Dendritic cell treated with granulocyte-macrophage colony-stimulating factor and Interleukin-4, amounts not matched to agents 40 ng/mL and 50 ng/mL, for 4 days (primary cell): ENCODE measurements at regions not wholly inside any gene's neighbourhood (a gene's known extent, or its start where the extent isn't known, plus 50 kb on each side); places are given as distances from the start of the nearest gene placed in this dataset.

Experiments
- H3K27ac Mint-ChIP-seq: one replicate; pipeline ENCODE4 v1.8.0; 2022; ENCODE audit warnings: mild to moderate bottlenecking, mixed read lengths
- H3K27me3 Mint-ChIP-seq: one replicate; pipeline ENCODE4 v1.8.0; 2022; ENCODE audit warnings: mild to moderate bottlenecking, mixed read lengths
- H3K36me3 Mint-ChIP-seq: one replicate; pipeline ENCODE4 v1.8.0; 2022; ENCODE audit warnings: low read depth, mixed read lengths
- H3K4me1 Mint-ChIP-seq: one replicate; pipeline ENCODE4 v1.8.0; 2022; ENCODE audit warnings: low read depth, mixed read lengths
- H3K4me3 Mint-ChIP-seq: one replicate; pipeline ENCODE4 v1.8.0; 2022; ENCODE audit warnings: mild to moderate bottlenecking, moderate library complexity, mixed read lengths
- H3K9me3 Mint-ChIP-seq: one replicate; pipeline ENCODE4 v1.8.0; 2022; ENCODE audit warnings: mixed read lengths
- intact Hi-C: fragments of 100-400 bp; cut with micrococcal nuclease; formaldehyde crosslinking; loops from one replicate; pipeline ENCODE4 v1.15.0; 2022

DNA sequence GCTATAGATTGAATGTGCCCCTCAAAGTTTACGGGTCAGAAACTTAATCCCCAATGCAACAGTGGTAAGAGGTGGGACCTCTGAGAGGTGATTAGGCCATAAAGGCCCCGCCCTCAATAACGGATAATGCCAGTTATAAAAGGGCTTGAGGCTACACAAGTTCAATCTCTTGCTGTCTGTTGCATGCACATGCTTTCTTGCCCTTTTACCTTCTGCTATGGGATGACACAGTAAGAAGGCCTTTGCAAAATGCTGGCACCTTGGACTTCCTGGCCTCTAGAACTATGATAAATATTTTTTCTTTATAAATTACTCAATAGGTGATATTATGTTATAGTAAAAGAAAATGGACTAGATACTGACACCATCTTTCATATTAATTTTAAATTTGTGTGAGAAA lies 806.1 kb downstream of the TENT5A start:
- Mint-ChIP-seq H3K27ac (no peak overlapping the region), H3K27me3 (no peaks in the 10 kb centered on the region), H3K9me3 (no peaks in the 10 kb centered on the region), H3K36me3 (no peaks in the 10 kb centered on the region), H3K4me1 (no peaks in the 10 kb centered on the region), H3K4me3 (no peak overlapping the region)
- intact Hi-C loops: no loop called here

DNA sequence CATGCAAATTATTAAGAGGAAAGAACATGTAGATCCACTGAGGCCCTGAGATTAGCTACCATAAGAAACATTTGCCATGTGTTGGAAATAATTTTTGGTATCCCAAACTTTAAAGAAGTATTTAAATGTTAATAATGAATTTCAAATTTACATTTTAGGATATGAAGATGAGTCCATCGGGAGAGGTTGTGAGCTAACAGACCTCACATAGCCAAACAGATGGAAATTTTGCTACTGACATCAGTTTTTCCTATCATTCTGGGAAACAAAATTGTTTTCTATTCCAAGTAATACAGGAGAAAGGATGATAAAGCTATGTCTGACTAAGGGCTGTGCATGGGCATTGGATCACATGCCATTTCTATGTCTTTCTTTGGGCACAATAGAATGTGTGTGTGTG lies 809.6 kb downstream of the TENT5A start:
- no peak overlapping the region for H3K27ac Mint-ChIP-seq
- H3K9me3 Mint-ChIP-seq: peaks cover 15% of the 10 kb centered on the region
- no peaks in the 10 kb centered on the region for H3K4me1 Mint-ChIP-seq
- H3K27me3 Mint-ChIP-seq: no peaks in the 10 kb centered on the region
- no peak overlapping the region for H3K4me3 Mint-ChIP-seq
- intact Hi-C loops: no loop called here
- no peaks in the 10 kb centered on the region for H3K36me3 Mint-ChIP-seq

DNA sequence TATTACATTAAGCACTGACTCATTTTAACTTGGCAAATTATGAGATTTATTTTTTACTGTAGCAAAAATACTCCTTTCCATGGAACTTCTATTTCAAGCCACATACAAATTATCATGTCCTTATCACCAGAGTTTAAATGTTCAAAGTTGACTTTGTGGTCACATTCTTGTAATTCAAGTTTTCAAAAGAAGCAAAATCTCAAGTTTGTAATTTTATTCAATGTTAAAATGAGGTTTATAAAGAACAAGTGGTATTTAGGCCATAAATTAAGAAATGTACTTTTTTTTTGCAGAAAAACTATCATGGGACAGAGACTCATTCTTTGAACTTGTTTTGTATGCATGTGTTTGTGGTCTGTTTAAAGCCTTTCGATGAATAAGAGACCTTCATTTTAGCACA lies 811.5 kb downstream of the TENT5A start:
- Mint-ChIP-seq H3K27me3 (no peaks in the 10 kb centered on the region), H3K27ac (no peak overlapping the region), H3K36me3 (no peaks in the 10 kb centered on the region), H3K9me3 (peaks cover 32% of the 10 kb centered on the region), H3K4me3 (no peak overlapping the region), H3K4me1 (no peaks in the 10 kb centered on the region)
- intact Hi-C loops: no loop called here

- intact Hi-C loops: no loop called here
- peaks cover 35% of the 10 kb centered on the region for H3K9me3 Mint-ChIP-seq
- no peaks in the 10 kb centered on the region for H3K4me1 Mint-ChIP-seq
- no peak overlapping the region for H3K27ac Mint-ChIP-seq
- no peaks in the 10 kb centered on the region for H3K36me3 Mint-ChIP-seq
- H3K27me3 Mint-ChIP-seq: no peaks in the 10 kb centered on the region
- H3K4me3 Mint-ChIP-seq: no peak overlapping the region
These were observed 811.9 kb downstream of the TENT5A start for GRCh38 chr6:80940571-80940970.

GRCh38 chr6:80939898-80940297 lies 812.6 kb downstream of the TENT5A start:
- no peak overlapping the region for H3K4me3 Mint-ChIP-seq
- H3K36me3 Mint-ChIP-seq: no peaks in the 10 kb centered on the region
- H3K9me3 Mint-ChIP-seq: peaks cover 41% of the 10 kb centered on the region
- no peaks in the 10 kb centered on the region for H3K4me1 Mint-ChIP-seq
- no peak overlapping the region for H3K27ac Mint-ChIP-seq
- intact Hi-C loops: no loop called here
- no peaks in the 10 kb centered on the region for H3K27me3 Mint-ChIP-seq

GRCh38 chr6:80939480-80939879 lies 813.0 kb downstream of the TENT5A start:
- intact Hi-C loops: no loop called here
- no peak overlapping the region for H3K27ac Mint-ChIP-seq
- H3K9me3 Mint-ChIP-seq: peaks cover 46% of the 10 kb centered on the region
- H3K36me3 Mint-ChIP-seq: no peaks in the 10 kb centered on the region
- no peaks in the 10 kb centered on the region for H3K4me1 Mint-ChIP-seq
- H3K4me3 Mint-ChIP-seq: no peak overlapping the region
- H3K27me3 Mint-ChIP-seq: no peaks in the 10 kb centered on the region

- Mint-ChIP-seq H3K27ac (no peak overlapping the region), H3K9me3 (peaks cover 56% of the 10 kb centered on the region), H3K4me3 (no peak overlapping the region), H3K4me1 (no peaks in the 10 kb centered on the region), H3K27me3 (no peaks in the 10 kb centered on the region), H3K36me3 (no peaks in the 10 kb centered on the region)
- intact Hi-C loops: no loop called here
These were observed 814.4 kb downstream of the TENT5A start for GRCh38 chr6:80938131-80938530.

- H3K4me3 Mint-ChIP-seq: no peak overlapping the region
- intact Hi-C loops: no loop called here
- H3K4me1 Mint-ChIP-seq: no peaks in the 10 kb centered on the region
- H3K9me3 Mint-ChIP-seq: peaks cover 40% of the 10 kb centered on the region
- H3K27me3 Mint-ChIP-seq: no peaks in the 10 kb centered on the region
- H3K36me3 Mint-ChIP-seq: no peaks in the 10 kb centered on the region
- no peak overlapping the region for H3K27ac Mint-ChIP-seq
These were observed 820.1 kb downstream of the TENT5A start for GRCh38 chr6:80932359-80932758.

DNA sequence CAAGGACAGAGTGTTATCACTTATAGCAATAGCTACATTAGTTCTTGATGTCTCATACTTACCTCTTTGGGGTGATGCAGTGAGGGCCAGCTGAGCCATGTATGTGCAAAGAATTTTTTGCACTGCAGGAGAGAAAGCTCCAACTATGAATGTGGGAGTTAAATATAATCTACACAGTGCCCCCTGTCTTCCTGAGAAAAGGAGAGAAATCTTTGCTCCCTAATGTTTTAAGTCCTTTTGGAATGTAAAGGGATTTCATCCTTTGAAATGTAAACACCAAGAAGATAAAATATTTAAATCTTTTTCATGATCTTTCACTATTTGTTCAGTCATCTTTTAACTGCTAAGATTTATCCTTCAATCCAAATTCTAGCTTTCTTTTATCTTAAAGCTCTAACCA lies 822.1 kb downstream of the TENT5A start:
- H3K27me3 Mint-ChIP-seq: no peaks in the 10 kb centered on the region
- H3K4me3 Mint-ChIP-seq: no peak overlapping the region
- intact Hi-C loops: no loop called here
- no peak overlapping the region for H3K27ac Mint-ChIP-seq
- H3K9me3 Mint-ChIP-seq: peaks cover 36% of the 10 kb centered on the region
- no peaks in the 10 kb centered on the region for H3K4me1 Mint-ChIP-seq
- H3K36me3 Mint-ChIP-seq: no peaks in the 10 kb centered on the region

DNA sequence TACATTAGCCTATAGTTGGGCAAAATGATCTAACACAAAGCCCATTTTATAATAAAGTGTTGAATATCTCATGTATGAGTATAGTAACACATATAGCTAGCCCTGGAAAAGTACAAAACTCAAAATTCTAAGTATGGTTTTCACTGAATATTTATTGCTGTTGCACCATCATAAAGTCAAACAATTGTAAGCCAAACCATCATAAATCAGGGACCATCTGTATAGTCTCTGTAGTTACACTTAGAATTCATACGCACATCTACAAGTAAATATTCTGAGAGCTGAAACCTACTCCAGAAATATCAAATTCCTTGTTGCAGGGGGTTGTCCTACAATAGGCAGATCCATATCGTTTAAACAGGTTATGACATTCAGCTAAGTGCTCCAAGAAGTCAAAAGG lies 817.3 kb downstream of the BCKDHB start:
- Mint-ChIP-seq H3K36me3 (no peaks in the 10 kb centered on the region), H3K9me3 (peaks cover 13% of the 10 kb centered on the region), H3K4me1 (no peaks in the 10 kb centered on the region), H3K27me3 (no peaks in the 10 kb centered on the region), H3K4me3 (no peak overlapping the region), H3K27ac (no peak overlapping the region)
- intact Hi-C loops: no loop called here

- Mint-ChIP-seq H3K36me3 (no peaks in the 10 kb centered on the region), H3K9me3 (peaks cover 13% of the 10 kb centered on the region), H3K4me3 (no peak overlapping the region), H3K27me3 (no peaks in the 10 kb centered on the region), H3K4me1 (no peaks in the 10 kb centered on the region), H3K27ac (no peak overlapping the region)
- intact Hi-C loops: no loop called here
These were observed 816.5 kb downstream of the BCKDHB start for GRCh38 chr6:80922916-80923455.

- H3K27ac Mint-ChIP-seq: no peak overlapping the region
- H3K9me3 Mint-ChIP-seq: peaks cover 9% of the 10 kb centered on the region
- no peaks in the 10 kb centered on the region for H3K27me3 Mint-ChIP-seq
- H3K36me3 Mint-ChIP-seq: no peaks in the 10 kb centered on the region
- H3K4me3 Mint-ChIP-seq: no peak overlapping the region
- no peaks in the 10 kb centered on the region for H3K4me1 Mint-ChIP-seq
- intact Hi-C loops: no loop called here
These were observed 815.5 kb downstream of the BCKDHB start for GRCh38 chr6:80921861-80922460.

DNA sequence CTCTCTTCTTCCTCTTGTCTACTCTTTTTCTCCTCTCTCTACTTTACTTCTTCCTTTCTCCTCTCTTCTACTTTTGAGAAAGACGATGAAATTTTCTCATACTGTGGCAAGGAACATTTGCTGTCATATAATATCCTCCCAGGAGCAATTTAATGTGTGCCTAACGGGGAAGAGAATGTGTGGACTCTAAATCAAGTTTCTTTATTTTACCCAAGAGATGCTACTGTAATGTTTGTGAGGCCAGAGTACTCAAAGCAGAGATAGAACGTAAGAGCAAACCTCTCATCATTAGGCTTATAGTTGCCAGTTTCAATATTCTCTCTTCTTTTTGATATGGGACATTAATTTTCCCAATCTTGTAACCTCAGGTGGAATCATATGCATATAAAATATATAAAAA lies 801.4 kb downstream of the BCKDHB start:
- intact Hi-C loops: no loop called here
- Mint-ChIP-seq H3K4me1 (no peaks in the 10 kb centered on the region), H3K27me3 (no peaks in the 10 kb centered on the region), H3K4me3 (no peak overlapping the region), H3K36me3 (no peaks in the 10 kb centered on the region), H3K9me3 (no peaks in the 10 kb centered on the region), H3K27ac (no peak overlapping the region)

- Mint-ChIP-seq H3K36me3 (no peaks in the 10 kb centered on the region), H3K9me3 (peaks cover 11% of the 10 kb centered on the region), H3K4me3 (no peak overlapping the region), H3K27me3 (no peaks in the 10 kb centered on the region), H3K4me1 (no peaks in the 10 kb centered on the region), H3K27ac (no peak overlapping the region)
- intact Hi-C loops: no loop called here
These were observed 797.2 kb downstream of the BCKDHB start for GRCh38 chr6:80903711-80904110.

DNA sequence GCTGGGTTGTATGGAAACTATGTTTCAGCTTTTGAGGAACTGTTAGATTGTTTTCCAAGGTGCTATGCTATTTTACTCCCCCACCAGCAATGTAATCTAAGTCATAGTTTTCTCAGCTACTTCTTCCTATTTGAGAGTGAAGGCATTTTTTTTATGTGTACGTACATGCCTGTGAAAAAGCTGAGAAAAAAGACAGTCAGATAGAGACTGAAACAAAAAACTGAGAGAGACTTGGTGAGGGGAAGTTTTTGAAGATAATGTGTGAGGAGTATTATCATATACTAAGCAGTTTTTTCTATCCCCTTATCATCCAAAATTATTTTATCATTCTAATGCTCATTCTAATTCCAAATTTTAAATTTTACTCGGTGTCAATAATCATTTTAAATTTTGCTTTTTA lies 780.0 kb downstream of the BCKDHB start:
- Mint-ChIP-seq H3K27ac (no peak overlapping the region), H3K27me3 (no peaks in the 10 kb centered on the region)
- intact Hi-C loops: no loop called here

More for the DNA sequence above, 780.0 kb downstream of the BCKDHB start:
- H3K4me3 Mint-ChIP-seq: no peak overlapping the region
- H3K4me1 Mint-ChIP-seq: no peaks in the 10 kb centered on the region
- H3K36me3 Mint-ChIP-seq: no peaks in the 10 kb centered on the region
- no peaks in the 10 kb centered on the region for H3K9me3 Mint-ChIP-seq
